GM12873 (cell line): ENCODE measurements at regions not wholly inside any gene's neighbourhood (a gene's known extent, or its start where the extent isn't known, plus 50 kb on each side); places are given as distances from the start of the nearest gene placed in this dataset.

ENCODE experiments used
- CTCF ChIP-seq: IDR thresholded peaks from 2 replicates; pipeline ENCODE4 v1.5.1; 2012; ENCODE audit warnings: low read depth, mild to moderate bottlenecking, moderate library complexity, low read length, control low read depth; ENCODE audit not compliant: insufficient read depth; ENCODE audit errors: missing control alignments

GRCh38 chr2:12071318-12071717 lies 324.9 kb downstream of the LPIN1 start:
- TF ChIP-seq CTCF = no peak

GRCh38 chr2:12073217-12073852 lies 326.9 kb downstream of the LPIN1 start:
- no peak for TF ChIP-seq CTCF

GRCh38 chr2:12074126-12074844 lies 327.9 kb downstream of the LPIN1 start:
- no peak for TF ChIP-seq CTCF

- TF ChIP-seq CTCF = no peak
Measured at GRCh38 chr2:12074845-12075217, 328.4 kb downstream of the LPIN1 start.

- TF ChIP-seq CTCF = no peak
Measured at GRCh38 chr2:12075603-12076002, 329.2 kb downstream of the LPIN1 start.

GRCh38 chr2:12076810-12077209 lies 330.4 kb downstream of the LPIN1 start:
- TF ChIP-seq CTCF = no peak

GRCh38 chr2:12080360-12080759 lies 333.9 kb downstream of the LPIN1 start:
- TF ChIP-seq CTCF = no peak
